Adrenal gland (tissue), 9 donors: ENCODE measurements at regions not wholly inside any gene's neighbourhood (a gene's known extent, or its start where the extent isn't known, plus 50 kb on each side); places are given as distances from the start of the nearest gene placed in this dataset.
A peak's percentile ranks its signal among the peaks of the same experiment; 100 is the strongest.

Experiments used
- DNase-seq, 7 donors: peaks; one replicate each; pipeline ENCODE4 v3.0.0-alpha.2; 2019 to 2020
- H3K27ac ChIP-seq, 5 donors: fragments of 200-600 bp; sonication (generic) in 4 of 5; 1 replicate in 3 of 5; 2 replicates in 2 of 5; pipeline versions ENCODE4 v1.5.1 to v1.8.0; 2016 to 2020; ENCODE audit warnings: mild to moderate bottlenecking in 1 of 5
- H3K27me3 ChIP-seq: fragments of 200-600 bp; 2 replicates; pipeline ENCODE4 v1.8.0; 2021
- H3K36me3 ChIP-seq, 2 donors: fragments of 200-600 bp; replicated peaks in 1 of 2; 1 replicate in 1 of 2; 2 replicates in 1 of 2; pipeline versions ENCODE4 v1.5.1 to v1.8.0; 2018 to 2022
- H3K4me1 ChIP-seq, 2 donors: fragments of 200-600 bp; replicated peaks in 1 of 2; 1 replicate in 1 of 2; 2 replicates in 1 of 2; pipeline versions ENCODE4 v1.5.1 to v1.8.0; 2018 to 2021
- H3K4me3 ChIP-seq, 4 donors: fragments of 200-600 bp; sonication (generic) in 3 of 4; one replicate each; pipeline ENCODE4 v1.5.1; 2016 to 2018
- H3K9me3 ChIP-seq, 3 donors: fragments of 200-600 bp; sonication (generic) in 1 of 3; replicated peaks in 1 of 3; 1 replicate in 2 of 3; 2 replicates in 1 of 3; pipeline versions ENCODE4 v1.5.1 to v1.8.0; 2016 to 2021
- CTCF ChIP-seq, 6 experiments: fragments of 450-650 bp in 4 of 6; fragments of 200-600 bp in 2 of 6; sonication (generic) in 1 of 6; IDR thresholded peaks; 1 replicate in 5 of 6; 2 replicates in 1 of 6; pipeline versions ENCODE4 v1.5.1 to v1.8.0; 2016 to 2021; ENCODE audit warnings: antibody characterized with exemption in 6 of 6, mild to moderate bottlenecking in 2 of 6, moderate library complexity in 1 of 6
- POLR2A ChIP-seq, 2 donors: fragments of 450-650 bp; IDR thresholded peaks; one replicate each; pipeline ENCODE4 v1.6.1; 2017; ENCODE audit warnings: antibody characterized with exemption in 2 of 2, mild to moderate bottlenecking in 2 of 2, moderate library complexity in 1 of 2
- WGBS, 4 donors: extraction: QIAGEN DNeasy Blood & Tissue Kit in 2 of 4; methylation state at CpG; one replicate each; pipeline versions ENCODE4 v1.1.5 to v1.1.7; 2013 to 2017; 5-methylcytosine and 5-hydroxymethylcytosine counted together
- intact Hi-C, 2 donors: fragments of 100-400 bp; cut with DNase I; formaldehyde crosslinking; loops; one replicate each; pipeline versions ENCODE4 v1.14.1 to v1.15.0; 2022 to 2023
- donor health status: healthy with polysubstance abuse.
- donor health status: Bipolar disorder and iron deficiency.
- donor health status: DM: yes; HTN: yes; CAD: no.
- donor health status: DM: no; HTN: no; CAD: no.
- donor health status: DM: no; HTN: no; CAD: no.

- H3K36me3 ChIP-seq = no peaks in the 10 kb centered on the region
- no peak overlapping the region for H3K4me3 ChIP-seq
- H3K27ac ChIP-seq = no peak overlapping the region
- peak in 1 of 7 donors; percentile 11 for DNase-seq
- no peaks in the 10 kb centered on the region for H3K27me3 ChIP-seq
- WGBS, 4 donors = 64 to 77% (median 66%) methylated on average over 3 to 4 of the region's 4 CpGs
- no peaks in the 10 kb centered on the region for H3K9me3 ChIP-seq
- no peaks in the 10 kb centered on the region for H3K4me1 ChIP-seq
- TF ChIP-seq POLR2A (IDR thresholded peaks at IDR 0.05) (no peak), CTCF (IDR thresholded peaks at IDR 0.05) (no peak)
- intact Hi-C loops = no loop called here
These were observed 75.5 kb upstream of the VSTM2B start for GRCh38 chr19:29450306-29450705.

- H3K36me3 ChIP-seq = no peaks in the 10 kb centered on the region
- no peaks in the 10 kb centered on the region for H3K4me1 ChIP-seq
- intact Hi-C loops = no loop called here
- no peaks in the 10 kb centered on the region for H3K27me3 ChIP-seq
- no peaks in the 10 kb centered on the region for H3K9me3 ChIP-seq
- no peak overlapping the region for H3K4me3 ChIP-seq
- DNase-seq = peak in 1 of 7 donors; percentile 10
- 63 to 69% (median 69%) methylated on average over 4 of the region's 4 CpGs for WGBS, 4 donors
- no peak overlapping the region for H3K27ac ChIP-seq
- no peak for TF ChIP-seq POLR2A (IDR thresholded peaks at IDR 0.05)
- no peak for TF ChIP-seq CTCF (IDR thresholded peaks at IDR 0.05)
These were observed 75.0 kb upstream of the VSTM2B start for GRCh38 chr19:29450812-29451211.

GRCh38 chr19:29454109-29454508 is 71.7 kb upstream of the VSTM2B start:
- intact Hi-C loops = no loop called here
- H3K27me3 ChIP-seq = no peaks in the 10 kb centered on the region
- 81 to 93% (median 87%) methylated on average over 8 to 15 of the region's 15 CpGs for WGBS, 4 donors
- H3K27ac ChIP-seq = no peak overlapping the region
- no peak for TF ChIP-seq POLR2A (IDR thresholded peaks at IDR 0.05)
- no peak for TF ChIP-seq CTCF (IDR thresholded peaks at IDR 0.05)
- H3K36me3 ChIP-seq = no peaks in the 10 kb centered on the region
- DNase-seq = peak in 1 of 7 donors; percentile 18
- H3K9me3 ChIP-seq = no peaks in the 10 kb centered on the region
- H3K4me1 ChIP-seq = no peaks in the 10 kb centered on the region
- no peak overlapping the region for H3K4me3 ChIP-seq

- Histone ChIP-seq H3K27me3 (no peaks in the 10 kb centered on the region), H3K4me3 (no peak overlapping the region), H3K27ac (no peak overlapping the region), H3K36me3 (no peaks in the 10 kb centered on the region), H3K4me1 (no peaks in the 10 kb centered on the region), H3K9me3 (no peaks in the 10 kb centered on the region)
- intact Hi-C loops = no loop called here
- no peak for DNase-seq
- 69 to 83% (median 72%) methylated on average over 1 of the region's 1 CpG for WGBS, 4 donors
- TF ChIP-seq CTCF (IDR thresholded peaks at IDR 0.05) = no peak
- TF ChIP-seq POLR2A (IDR thresholded peaks at IDR 0.05) = no peak
These were observed 68.4 kb upstream of the VSTM2B start for GRCh38 chr19:29457413-29457812.
